RWPE1 (cell line): ENCODE measurements at regions not wholly inside any gene's neighbourhood (a gene's known extent, or its start where the extent isn't known, plus 50 kb on each side); places are given as distances from the start of the nearest gene placed in this dataset.

Experiments used
- CTCF ChIA-PET: fragments of 350-600 bp; sonication (Branson Sonifier 250); formaldehyde crosslinking; extraction: SDS; loops from one replicate; lab custom pipeline; 2021; lab: Yijun Ruan, JAX
- POLR2A ChIA-PET: fragments of 400-600 bp; formaldehyde crosslinking; extraction: SDS; loops from one replicate; lab custom pipeline; 2020; ENCODE audit warnings: antibody characterized with exemption; ENCODE audit not compliant: low non-redundant PET; lab: Yijun Ruan, JAX
- DNase-seq: peaks from one replicate; pipeline ENCODE4 v3.0.0; 2012; ENCODE audit warnings: low spot score
- H3K27ac ChIP-seq: fragments of 450-650 bp; 2 replicates; pipeline ENCODE4 v1.5.1; 2017
- CTCF ChIP-seq: fragments of 450-650 bp; conservative IDR thresholded peaks from 2 replicates; pipeline ENCODE4 v1.5.1; 2017; ENCODE audit warnings: low read depth, mild to moderate bottlenecking

- peak; percentile 8 for DNase-seq
- H3K27ac ChIP-seq: no peak overlapping the region
- POLR2A ChIA-PET: no interaction called here
- CTCF ChIA-PET: interaction anchor here (0.5 kb wide), 1 partner anchor 122 kb away, joined by 4 read pairs; no protein-coding TSS in a partner anchor
- no peak for TF ChIP-seq CTCF
These were observed 92.2 kb upstream of the PLET1 start for GRCh38 chr11:112352907-112353306.

- TF ChIP-seq CTCF: no peak
- POLR2A ChIA-PET: no interaction called here
- CTCF ChIA-PET: no interaction called here
These were observed 93.7 kb upstream of the PLET1 start for GRCh38 chr11:112354364-112354763.

GRCh38 chr11:112355726-112356125 is 95.1 kb upstream of the PLET1 start:
- ChIA-PET CTCF (interaction anchor here (0.8 kb wide), 1 partner anchor 1138 kb away, joined by 5 read pairs; no protein-coding TSS in a partner anchor), POLR2A (no interaction called here)
- H3K27ac ChIP-seq: no peak overlapping the region
- DNase-seq: no peak
- no peak for TF ChIP-seq CTCF

More at GRCh38 chr11:112354364-112354763, 93.7 kb upstream of the PLET1 start:
- no peak overlapping the region for H3K27ac ChIP-seq
- DNase-seq: no peak

- H3K27ac ChIP-seq: no peak overlapping the region
- no peak for DNase-seq
- CTCF ChIA-PET: interaction anchor here (0.5 kb wide), 1 partner anchor 1245 kb away, joined by 3 read pairs; no protein-coding TSS in a partner anchor
- POLR2A ChIA-PET: no interaction called here
- no peak for TF ChIP-seq CTCF
These were observed 96.8 kb upstream of the PLET1 start for GRCh38 chr11:112357488-112357887.

- CTCF ChIA-PET: no interaction called here
- POLR2A ChIA-PET: no interaction called here
- no peak for TF ChIP-seq CTCF
- no peak overlapping the region for H3K27ac ChIP-seq
- DNase-seq: no peak
These were observed 100.7 kb upstream of the PLET1 start for GRCh38 chr11:112361396-112361795.

GRCh38 chr11:112363527-112363926 is 102.9 kb upstream of the PLET1 start:
- TF ChIP-seq CTCF: no peak
- ChIA-PET POLR2A (no interaction called here), CTCF (no interaction called here)
- no peak overlapping the region for H3K27ac ChIP-seq
- no peak for DNase-seq
